NCI-H774 (cell line): ENCODE measurements at regions not wholly inside any gene's neighbourhood (a gene's known extent, or its start where the extent isn't known, plus 50 kb on each side); places are given as distances from the start of the nearest gene placed in this dataset.

ENCODE experiments used
- DNase-seq: peaks from one replicate; lab custom pipeline; 2025; lab: John Stamatoyannopoulos, UW

DNA sequence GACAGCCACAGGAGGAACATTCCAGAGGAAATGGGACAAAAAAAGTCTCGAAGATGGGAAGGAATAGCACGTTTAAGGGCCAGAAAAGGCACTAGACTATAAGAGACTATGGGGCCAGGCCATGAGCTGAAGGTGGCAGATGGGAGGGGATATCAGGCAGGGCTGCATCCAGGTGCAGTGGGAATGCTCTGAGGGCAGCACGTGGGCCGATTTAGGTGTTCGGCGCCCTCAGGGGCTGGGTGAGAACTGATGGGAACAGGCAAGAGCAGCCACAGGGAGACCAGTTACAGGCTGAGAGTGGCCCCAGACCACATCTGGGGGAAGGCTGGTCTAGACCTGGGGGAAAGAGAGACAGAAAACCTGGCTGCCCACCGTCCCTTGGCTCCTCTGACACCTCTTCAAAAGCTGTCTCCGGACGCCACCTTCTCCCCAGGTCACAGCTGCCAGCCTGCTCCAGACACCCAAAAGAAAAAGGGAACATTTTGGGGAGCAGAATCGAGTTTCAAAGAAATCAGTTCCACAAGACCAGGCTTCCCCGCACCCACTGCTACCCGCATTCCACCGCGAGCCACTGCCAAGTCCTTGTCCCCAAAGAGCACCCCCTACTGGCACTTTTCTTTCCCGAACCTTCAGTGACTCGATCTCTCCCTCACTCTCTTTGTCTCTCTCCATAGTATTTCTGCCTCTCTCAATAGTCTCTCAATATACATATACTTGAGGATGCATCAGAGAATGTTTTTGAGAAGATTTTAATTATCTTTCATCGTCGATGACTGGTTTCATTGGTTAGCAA lies 190.1 kb upstream of the AGAP1 start:
- no peak for DNase-seq

DNA sequence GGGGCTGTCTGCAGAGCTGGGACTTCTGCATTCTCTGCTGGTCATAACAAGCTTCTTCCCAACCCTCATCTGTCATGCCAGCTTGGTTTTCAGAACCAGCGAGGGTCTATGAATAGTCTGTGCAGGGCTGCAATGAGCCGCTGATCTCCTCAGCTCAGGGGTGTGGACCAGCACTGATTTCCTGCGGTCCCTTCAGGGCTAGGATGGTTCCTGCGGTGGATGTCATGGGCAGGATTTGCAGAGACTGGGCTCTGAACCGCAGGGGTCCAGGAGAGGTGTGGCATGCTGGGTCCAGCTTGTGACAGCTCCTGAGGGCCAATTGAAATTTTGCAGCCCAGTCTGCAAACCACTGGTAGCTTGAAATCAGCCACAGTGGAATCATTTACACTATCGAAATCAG lies 188.2 kb upstream of the AGAP1 start:
- DNase-seq = no peak

DNA sequence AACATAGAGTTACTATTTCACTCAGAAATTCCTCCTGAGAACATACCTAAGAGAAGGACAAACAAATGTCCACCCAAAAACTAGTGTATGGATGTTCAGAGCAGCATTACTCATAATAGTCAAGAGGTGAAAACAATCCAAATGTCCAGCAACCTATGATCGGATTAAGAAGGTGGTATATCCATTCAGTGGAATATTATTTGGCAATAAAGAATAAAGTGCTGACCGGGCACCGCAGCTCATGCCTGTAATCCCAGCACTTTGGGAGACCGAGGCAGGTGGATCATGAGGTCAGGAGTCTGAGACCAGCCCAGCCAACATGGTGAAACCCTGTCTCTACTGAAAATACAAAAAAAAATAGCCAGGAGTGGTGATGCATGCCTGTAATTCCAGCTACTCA lies 182.8 kb upstream of the AGAP1 start:
- DNase-seq = no peak

- DNase-seq = no peak
Measured at GRCh38 chr2:235312571-235312970, 181.3 kb upstream of the AGAP1 start.

- no peak for DNase-seq
Measured at GRCh38 chr2:235314371-235314930, 179.4 kb upstream of the AGAP1 start.

DNA sequence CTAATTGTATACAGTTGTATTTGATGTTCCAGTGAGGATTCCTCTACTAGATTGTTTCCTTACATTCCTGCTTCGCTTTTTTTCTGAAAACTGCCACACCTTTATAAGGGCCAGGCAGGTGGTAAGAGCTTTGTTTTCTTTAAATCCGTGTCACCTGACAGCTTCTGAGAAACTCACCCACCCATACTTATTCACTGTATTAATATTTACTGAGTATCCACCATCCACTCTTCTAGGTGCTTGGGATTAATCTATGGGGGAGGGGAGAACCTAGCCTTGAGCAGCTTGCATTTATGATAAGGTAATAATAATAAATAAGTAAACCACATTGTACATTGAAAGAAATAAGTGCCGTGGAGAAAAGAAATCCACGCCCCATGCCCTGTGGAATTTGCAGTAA lies 174.7 kb upstream of the AGAP1 start:
- DNase-seq = no peak

GRCh38 chr2:235320326-235320725 lies 173.5 kb upstream of the AGAP1 start:
- DNase-seq = no peak

- DNase-seq = no peak
Measured at GRCh38 chr2:235324324-235324723, 169.5 kb upstream of the AGAP1 start.

DNA sequence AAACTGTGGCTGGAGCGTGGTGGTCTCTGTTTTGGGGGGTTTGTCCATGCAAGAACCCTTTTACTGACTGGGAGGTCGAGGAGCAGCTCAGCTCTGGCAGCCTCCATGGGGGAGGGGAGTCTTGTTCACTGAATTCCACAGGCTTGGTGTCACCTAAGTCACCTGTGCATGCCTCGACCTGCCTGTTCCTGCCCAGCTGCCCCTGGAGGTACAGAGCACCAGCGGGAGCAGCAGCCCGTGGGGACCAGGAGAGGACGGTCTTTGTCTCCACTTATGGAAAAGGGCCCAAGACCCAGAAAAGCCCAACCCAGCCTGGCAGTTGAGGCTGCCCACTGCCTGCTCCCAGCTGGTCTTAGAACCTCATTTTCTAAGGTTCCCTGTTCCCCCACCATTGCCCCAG lies 168.7 kb upstream of the AGAP1 start:
- no peak for DNase-seq

- no peak for DNase-seq
Measured at GRCh38 chr2:235328991-235329390, 164.9 kb upstream of the AGAP1 start.

- DNase-seq = no peak
Measured at GRCh38 chr2:235330775-235331451, 162.9 kb upstream of the AGAP1 start.

- no peak for DNase-seq
Measured at GRCh38 chr2:235332240-235332890, 161.5 kb upstream of the AGAP1 start.

- no peak for DNase-seq
Measured at GRCh38 chr2:235333076-235333475, 160.8 kb upstream of the AGAP1 start.

DNA sequence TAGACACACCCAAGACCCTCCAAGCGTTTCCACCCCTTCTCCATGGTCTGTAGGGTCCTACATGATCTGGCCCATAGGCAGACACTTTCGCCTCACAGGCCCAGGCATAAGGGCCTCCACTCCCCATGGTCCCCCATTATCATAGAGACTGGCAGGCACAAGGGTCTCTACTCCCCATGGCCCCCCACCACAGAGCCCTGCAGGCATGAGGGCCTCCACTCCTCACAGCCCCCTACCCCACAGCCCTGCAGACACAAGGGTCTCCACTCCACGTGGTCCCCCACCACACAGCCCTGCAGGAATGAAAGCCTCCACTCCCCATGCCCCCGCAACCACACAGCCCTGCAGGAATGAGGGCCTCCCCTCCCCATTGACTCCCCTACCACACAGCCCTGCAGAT lies 159.7 kb upstream of the AGAP1 start:
- DNase-seq = no peak

- no peak for DNase-seq
Measured at GRCh38 chr2:235343156-235343774, 150.6 kb upstream of the AGAP1 start.

DNA sequence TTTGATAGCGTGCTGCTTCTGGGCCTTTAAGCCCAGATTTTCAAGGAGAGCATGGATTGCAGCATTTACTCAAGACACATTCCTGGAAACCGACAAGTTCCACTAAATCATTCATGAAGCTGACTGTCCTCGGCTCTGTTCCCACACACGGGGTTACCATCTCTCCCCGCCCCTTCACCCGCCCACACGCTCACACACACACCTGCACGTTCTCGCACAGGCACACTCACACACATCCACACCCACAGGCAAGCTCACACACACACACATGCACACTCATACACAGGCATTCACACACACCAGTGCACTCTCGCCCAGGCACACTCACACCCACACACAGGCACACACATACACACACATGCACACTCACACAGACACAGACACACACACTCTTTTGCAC lies 150.0 kb upstream of the AGAP1 start:
- DNase-seq = no peak

DNA sequence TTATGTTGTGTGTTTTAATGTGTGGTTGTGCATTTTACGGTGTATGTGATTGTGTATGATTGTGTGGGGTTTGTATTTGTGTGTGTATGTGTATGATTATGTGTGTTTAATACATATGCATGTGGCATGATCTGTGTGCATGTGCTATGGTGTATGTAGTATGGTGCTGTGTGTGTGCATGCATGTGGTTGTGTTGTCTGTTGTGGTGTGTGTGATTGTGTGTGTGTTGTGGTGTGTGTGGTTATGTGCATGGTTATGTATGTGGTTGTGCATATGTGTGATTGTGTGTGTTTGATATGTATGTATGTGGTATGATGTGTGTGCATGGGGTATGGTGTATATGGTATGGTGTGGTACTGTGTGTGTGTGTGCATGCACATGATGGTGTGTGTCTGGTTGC lies 148.1 kb upstream of the AGAP1 start:
- no peak for DNase-seq

DNA sequence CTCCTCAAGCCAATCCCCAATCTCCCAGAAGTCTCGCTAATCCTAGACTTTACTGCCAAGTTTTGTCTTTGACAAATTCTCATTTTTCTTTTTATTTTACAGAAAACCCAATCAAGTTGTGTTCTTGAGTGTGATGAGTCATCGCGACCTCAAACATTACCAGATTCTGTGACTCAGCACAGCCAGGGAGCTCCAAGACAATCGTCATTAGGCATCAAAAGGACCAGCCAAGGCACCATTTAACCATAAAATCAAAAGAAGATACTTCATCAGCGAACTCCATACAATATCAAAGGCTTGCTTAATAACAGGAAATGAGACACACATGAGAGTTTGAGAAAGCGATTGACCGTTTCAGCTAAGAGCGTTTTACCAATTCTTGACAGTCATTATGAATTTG lies 146.2 kb upstream of the AGAP1 start:
- no peak for DNase-seq

DNA sequence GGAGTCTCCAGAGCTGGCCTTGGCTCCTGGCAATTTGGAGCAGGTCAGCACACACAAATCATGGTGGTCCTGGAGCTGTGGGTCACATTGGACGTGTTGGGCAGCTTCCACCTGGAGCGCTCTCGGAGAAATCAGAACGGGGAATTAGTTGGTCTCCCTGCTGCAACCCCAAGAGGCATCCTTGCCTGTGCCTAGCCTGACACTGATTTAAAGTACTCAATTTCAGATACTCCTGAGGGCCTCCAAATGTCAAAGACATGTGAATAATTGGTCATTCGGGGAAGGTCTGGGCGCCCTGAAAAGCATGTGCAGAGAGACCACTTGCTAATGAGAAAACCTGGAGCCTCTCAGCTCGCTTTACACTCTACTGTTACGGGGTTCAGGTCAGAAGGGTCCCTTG lies 145.5 kb upstream of the AGAP1 start:
- DNase-seq = no peak

- no peak for DNase-seq
Measured at GRCh38 chr2:235350234-235350633, 143.6 kb upstream of the AGAP1 start.

GRCh38 chr2:235352541-235352940 lies 141.3 kb upstream of the AGAP1 start:
- no peak for DNase-seq

DNA sequence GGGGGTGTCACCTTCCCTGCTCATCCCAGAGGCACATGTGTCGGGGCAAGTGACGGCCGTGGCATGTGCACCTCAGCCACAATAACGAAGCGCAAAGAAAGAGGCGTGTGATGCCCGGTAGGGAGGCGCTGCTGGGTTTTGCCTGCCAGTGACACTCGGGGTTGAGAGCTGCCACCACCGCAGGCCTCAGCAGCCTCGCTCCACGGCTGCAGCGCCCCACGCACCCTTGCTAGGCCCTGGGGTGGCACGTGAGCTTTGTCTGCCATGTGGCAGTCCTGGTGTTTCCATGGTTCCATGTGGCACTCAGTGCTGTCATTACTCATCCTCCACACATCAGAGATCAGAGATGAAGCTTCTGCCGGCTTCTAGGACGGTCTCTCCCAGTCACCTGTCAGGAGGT lies 136.0 kb upstream of the AGAP1 start:
- DNase-seq = no peak
